ENCODE measurements at regions not wholly inside any gene's neighbourhood (a gene's known extent, or its start where the extent isn't known, plus 50 kb on each side); places are given as distances from the start of the nearest gene placed in this dataset.

DNA sequence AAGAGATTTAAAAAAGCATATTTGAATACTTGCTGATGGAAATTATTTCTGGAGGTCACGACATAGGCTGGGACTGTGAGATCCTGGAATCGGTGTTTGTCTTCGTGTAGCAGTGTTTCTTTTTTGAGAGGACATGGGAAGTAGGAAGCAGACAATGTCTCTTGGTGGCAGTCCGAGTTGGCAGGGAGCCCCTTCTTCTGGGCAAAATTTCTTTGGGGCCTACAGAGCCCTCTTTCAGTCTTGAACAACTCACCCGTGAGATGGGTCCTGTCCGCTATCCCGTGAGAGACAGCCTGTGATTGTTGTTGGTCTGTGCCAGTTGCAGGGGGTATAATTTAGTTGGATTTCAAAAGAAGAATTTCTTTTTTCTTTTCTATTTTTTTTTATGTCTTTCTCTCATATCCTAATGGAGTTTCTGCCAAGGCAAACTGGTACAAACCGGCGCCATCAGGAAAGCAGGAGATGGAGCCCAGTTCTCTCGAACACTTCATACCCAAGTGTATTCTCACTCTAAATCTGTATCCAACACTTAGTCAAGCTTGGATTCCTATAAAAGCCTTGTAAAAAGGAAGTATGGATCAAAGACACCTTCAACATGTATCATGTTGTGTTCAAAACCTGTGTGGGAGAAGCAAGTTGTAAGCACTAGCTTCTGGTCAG lies 785.1 kb downstream of the MAFB start:
- TF ChIP-seq, protein P1, sequence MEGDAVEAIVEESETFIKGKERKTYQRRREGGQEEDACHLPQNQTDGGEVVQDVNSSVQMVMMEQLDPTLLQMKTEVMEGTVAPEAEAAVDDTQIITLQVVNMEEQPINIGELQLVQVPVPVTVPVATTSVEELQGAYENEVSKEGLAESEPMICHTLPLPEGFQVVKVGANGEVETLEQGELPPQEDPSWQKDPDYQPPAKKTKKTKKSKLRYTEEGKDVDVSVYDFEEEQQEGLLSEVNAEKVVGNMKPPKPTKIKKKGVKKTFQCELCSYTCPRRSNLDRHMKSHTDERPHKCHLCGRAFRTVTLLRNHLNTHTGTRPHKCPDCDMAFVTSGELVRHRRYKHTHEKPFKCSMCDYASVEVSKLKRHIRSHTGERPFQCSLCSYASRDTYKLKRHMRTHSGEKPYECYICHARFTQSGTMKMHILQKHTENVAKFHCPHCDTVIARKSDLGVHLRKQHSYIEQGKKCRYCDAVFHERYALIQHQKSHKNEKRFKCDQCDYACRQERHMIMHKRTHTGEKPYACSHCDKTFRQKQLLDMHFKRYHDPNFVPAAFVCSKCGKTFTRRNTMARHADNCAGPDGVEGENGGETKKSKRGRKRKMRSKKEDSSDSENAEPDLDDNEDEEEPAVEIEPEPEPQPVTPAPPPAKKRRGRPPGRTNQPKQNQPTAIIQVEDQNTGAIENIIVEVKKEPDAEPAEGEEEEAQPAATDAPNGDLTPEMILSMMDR (IDR thresholded peaks at IDR 0.05; ENCODE audit: low read depth, low read length): no peak
- TF ChIP-seq EZH2phosphoT487 (IDR thresholded peaks at IDR 0.05; ENCODE audit: low read depth): no peak
